HG03565 (cell line): ENCODE measurements at regions not wholly inside any gene's neighbourhood (a gene's known extent, or its start where the extent isn't known, plus 50 kb on each side); places are given as distances from the start of the nearest gene placed in this dataset.

ENCODE experiments used
- ATAC-seq: cut with Tn5 transposase; IDR thresholded peaks from one replicate; pipeline ENCODE4 v1.9.1; 2021; ENCODE audit warnings: mild to moderate bottlenecking, moderate library complexity; ENCODE audit not compliant: unreplicated experiment

- no peak for ATAC-seq
These were observed 493.8 kb downstream of the FBXO15 start for GRCh38 chr18:73653827-73654226.

- ATAC-seq, result no peak
These were observed 494.4 kb downstream of the FBXO15 start for GRCh38 chr18:73653251-73653650.

- no peak for ATAC-seq
These were observed 500.2 kb downstream of the FBXO15 start for GRCh38 chr18:73647391-73647790.

GRCh38 chr18:73646772-73647171 is 500.9 kb downstream of the FBXO15 start:
- ATAC-seq, result no peak

GRCh38 chr18:73646196-73646595 is 501.4 kb downstream of the FBXO15 start:
- no peak for ATAC-seq

- ATAC-seq, result no peak
These were observed 502.4 kb downstream of the FBXO15 start for GRCh38 chr18:73645160-73645715.

- no peak for ATAC-seq
These were observed 507.8 kb downstream of the FBXO15 start for GRCh38 chr18:73639788-73640187.

- no peak for ATAC-seq
These were observed 508.9 kb downstream of the FBXO15 start for GRCh38 chr18:73638709-73639108.

GRCh38 chr18:73636355-73636754 is 511.3 kb downstream of the FBXO15 start:
- ATAC-seq, result no peak

- ATAC-seq, result no peak
These were observed 520.8 kb downstream of the FBXO15 start for GRCh38 chr18:73626859-73627258.

- no peak for ATAC-seq
These were observed 521.4 kb downstream of the FBXO15 start for GRCh38 chr18:73626221-73626620.

- no peak for ATAC-seq
These were observed 526.5 kb downstream of the FBXO15 start for GRCh38 chr18:73621091-73621490.

- ATAC-seq, result no peak
These were observed 529.7 kb downstream of the FBXO15 start for GRCh38 chr18:73617981-73618380.

GRCh38 chr18:73615506-73615905 is 532.1 kb downstream of the FBXO15 start:
- ATAC-seq, result no peak

- no peak for ATAC-seq
These were observed 532.8 kb downstream of the FBXO15 start for GRCh38 chr18:73614812-73615211.

GRCh38 chr18:73613706-73614340 is 533.8 kb downstream of the FBXO15 start:
- no peak for ATAC-seq

GRCh38 chr18:73597832-73598615 is 549.6 kb downstream of the FBXO15 start:
- no peak for ATAC-seq

GRCh38 chr18:73594749-73595148 is 552.9 kb downstream of the FBXO15 start:
- ATAC-seq, result no peak

GRCh38 chr18:73593207-73593606 is 554.4 kb downstream of the FBXO15 start:
- ATAC-seq, result no peak

- no peak for ATAC-seq
These were observed 556.7 kb downstream of the FBXO15 start for GRCh38 chr18:73590950-73591349.

GRCh38 chr18:73579698-73580097 is 567.9 kb downstream of the FBXO15 start:
- ATAC-seq, result no peak

- ATAC-seq, result no peak
These were observed 570.3 kb downstream of the FBXO15 start for GRCh38 chr18:73577365-73577764.
